ENCODE measurements at regions not wholly inside any gene's neighbourhood (a gene's known extent, or its start where the extent isn't known, plus 50 kb on each side); places are given as distances from the start of the nearest gene placed in this dataset.
"Not testable (repeated sequence)": the region's sequence is repeated elsewhere in the genome, so short reads cannot be mapped to it uniquely, and the experiment has no call there.

- DNase-seq: no peak
Measured at GRCh38 chr1:48082271-48082962, 85.2 kb upstream of the TRABD2B start.

- DNase-seq: no peak
Measured at GRCh38 chr1:48080331-48081255, 83.4 kb upstream of the TRABD2B start.

- no peak for DNase-seq
Measured at GRCh38 chr1:48079096-48079495, 81.9 kb upstream of the TRABD2B start.

- DNase-seq: no peak
Measured at GRCh38 chr1:48077795-48078222, 80.6 kb upstream of the TRABD2B start.

GRCh38 chr1:48076017-48076416 lies 78.8 kb upstream of the TRABD2B start:
- DNase-seq: no peak

- DNase-seq: no peak
Measured at GRCh38 chr1:48073798-48074530, 76.8 kb upstream of the TRABD2B start.

- DNase-seq: no peak
Measured at GRCh38 chr1:48071513-48071912, 74.3 kb upstream of the TRABD2B start.

GRCh38 chr1:48070396-48070750 lies 73.2 kb upstream of the TRABD2B start:
- DNase-seq: no peak

- DNase-seq: no peak
Measured at GRCh38 chr1:48069662-48070395, 72.6 kb upstream of the TRABD2B start.

GRCh38 chr1:48068206-48068605 lies 71.0 kb upstream of the TRABD2B start:
- no peak for DNase-seq

GRCh38 chr1:48066936-48067335 lies 69.8 kb upstream of the TRABD2B start:
- no peak for DNase-seq

GRCh38 chr1:48064693-48065092 lies 67.5 kb upstream of the TRABD2B start:
- DNase-seq: not testable (repeated sequence)

- no peak for DNase-seq
Measured at GRCh38 chr1:48062353-48062752, 65.2 kb upstream of the TRABD2B start.

GRCh38 chr1:48061162-48062136 lies 64.3 kb upstream of the TRABD2B start:
- DNase-seq: peak; percentile 37

- DNase-seq: no peak
Measured at GRCh38 chr1:48059289-48059688, 62.1 kb upstream of the TRABD2B start.

- DNase-seq: no peak
Measured at GRCh38 chr1:48058135-48059025, 61.2 kb upstream of the TRABD2B start.

- no peak for DNase-seq
Measured at GRCh38 chr1:48057249-48057648, 60.1 kb upstream of the TRABD2B start.

GRCh38 chr1:48055876-48056764 lies 58.9 kb upstream of the TRABD2B start:
- DNase-seq: no peak

- DNase-seq: no peak
Measured at GRCh38 chr1:48054232-48054631, 57.0 kb upstream of the TRABD2B start.
